HG03571 (cell line): ENCODE measurements at regions not wholly inside any gene's neighbourhood (a gene's known extent, or its start where the extent isn't known, plus 50 kb on each side); places are given as distances from the start of the nearest gene placed in this dataset.

Source experiments
- ATAC-seq: cut with Tn5 transposase; IDR thresholded peaks from one replicate; pipeline ENCODE4 v1.9.1; 2021; ENCODE audit not compliant: unreplicated experiment

DNA sequence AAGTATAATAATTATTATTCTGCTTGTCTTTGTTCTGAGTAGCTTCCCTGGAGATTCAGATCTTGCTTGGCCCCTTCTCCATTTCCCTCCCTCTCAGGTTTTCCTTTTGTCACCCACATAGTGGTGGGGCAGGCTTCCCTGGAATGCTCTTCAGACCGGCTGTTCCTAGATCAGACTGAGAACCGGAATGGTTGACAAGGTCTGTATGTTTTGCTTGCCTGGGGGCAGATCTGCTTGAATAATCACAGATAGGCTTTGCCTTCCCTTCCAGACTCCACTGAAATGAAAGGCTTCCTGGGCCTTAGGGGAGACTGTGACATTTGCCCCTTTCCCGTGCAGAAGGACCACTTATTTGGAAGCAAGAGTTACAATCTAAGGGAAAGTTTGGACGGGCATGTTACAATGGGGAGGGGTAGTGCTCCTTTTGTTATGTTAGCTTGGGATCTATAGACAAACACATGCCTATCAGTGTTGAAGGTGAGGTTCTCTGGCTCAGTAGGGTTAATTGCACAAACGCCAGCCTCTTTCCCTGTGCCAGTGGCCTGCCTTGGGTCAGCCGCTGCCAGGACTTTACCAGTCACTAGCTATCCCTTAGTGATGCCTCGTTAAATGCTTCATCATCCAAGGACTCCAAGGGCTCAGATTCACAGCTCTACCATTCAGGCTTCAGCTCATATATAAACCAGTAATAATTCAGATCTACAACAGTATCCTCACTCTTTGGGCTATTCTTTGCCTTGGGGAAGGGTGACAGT lies 178.6 kb downstream of the SNAPC1 start:
- no peak for ATAC-seq

DNA sequence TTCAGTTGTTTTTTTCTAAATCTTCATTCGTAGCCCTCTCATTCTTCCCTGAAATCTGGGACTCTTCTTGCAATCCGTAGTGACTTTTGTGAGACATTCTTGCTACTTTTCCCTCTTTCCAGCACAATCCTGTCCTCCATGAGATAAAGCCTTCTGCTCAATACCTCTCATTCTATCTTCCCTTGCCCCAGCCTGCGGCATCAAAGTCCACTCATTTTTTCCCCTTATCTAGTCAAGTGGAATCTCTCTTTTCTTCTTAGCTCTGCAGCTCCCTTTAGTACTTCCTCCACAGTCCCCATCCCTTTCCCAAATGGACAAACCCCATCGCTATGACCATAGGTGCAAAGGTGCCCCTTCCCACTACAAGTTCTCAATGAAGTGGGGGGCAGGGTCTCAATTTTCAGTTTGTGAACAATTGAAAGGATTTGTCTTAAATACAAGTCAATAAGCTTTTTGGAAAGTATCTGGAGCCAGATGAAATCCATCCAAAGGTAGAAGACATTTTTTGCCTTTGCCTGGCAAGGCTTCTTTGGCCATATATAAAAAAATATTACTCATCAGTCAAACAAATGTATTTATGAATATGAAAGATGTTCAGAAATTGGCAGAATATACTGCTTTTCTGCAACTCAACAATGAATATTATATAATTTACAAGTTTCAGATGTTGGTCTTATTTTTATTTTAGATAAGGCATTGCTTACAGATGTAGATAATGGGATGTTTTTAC lies 179.4 kb downstream of the SNAPC1 start:
- ATAC-seq = no peak

DNA sequence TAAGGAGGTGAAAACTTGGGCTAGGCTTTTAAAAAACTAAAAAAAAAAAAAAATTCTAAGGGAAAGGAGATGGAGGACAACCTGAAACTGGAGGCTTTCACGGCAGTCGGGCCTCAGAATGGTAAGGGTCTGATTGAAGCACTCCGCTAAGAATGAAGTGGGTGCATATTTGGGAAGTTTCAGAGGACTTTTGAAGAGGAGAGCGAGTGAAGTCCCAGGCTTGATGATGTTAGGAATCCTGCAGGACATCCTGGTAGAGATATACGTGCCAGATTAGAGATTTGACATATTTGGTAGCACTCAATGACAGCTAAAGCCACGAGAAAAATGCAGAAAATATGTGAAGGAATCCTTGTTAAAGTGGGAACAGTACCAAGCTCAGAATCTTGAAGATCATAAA lies 186.2 kb downstream of the SNAPC1 start:
- ATAC-seq = no peak

DNA sequence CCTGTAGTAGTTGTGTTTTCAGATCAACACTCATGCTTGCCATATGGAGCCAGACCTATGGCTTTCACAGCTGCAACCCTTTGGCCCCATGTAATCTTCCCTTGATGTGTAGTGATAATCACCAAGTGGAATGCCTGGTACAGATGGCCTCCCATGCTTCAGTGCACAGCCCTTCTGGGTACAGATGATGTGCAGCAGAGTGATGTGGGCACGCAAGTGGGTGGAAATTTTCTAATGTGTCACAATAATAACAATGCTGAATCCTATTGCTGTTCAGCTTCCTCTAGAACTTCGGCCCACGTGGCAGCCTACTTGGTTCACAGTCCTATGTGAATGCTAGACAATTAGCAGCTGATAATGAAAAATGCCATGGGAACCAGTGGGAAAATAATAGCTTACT lies 188.1 kb downstream of the SNAPC1 start:
- ATAC-seq = no peak

DNA sequence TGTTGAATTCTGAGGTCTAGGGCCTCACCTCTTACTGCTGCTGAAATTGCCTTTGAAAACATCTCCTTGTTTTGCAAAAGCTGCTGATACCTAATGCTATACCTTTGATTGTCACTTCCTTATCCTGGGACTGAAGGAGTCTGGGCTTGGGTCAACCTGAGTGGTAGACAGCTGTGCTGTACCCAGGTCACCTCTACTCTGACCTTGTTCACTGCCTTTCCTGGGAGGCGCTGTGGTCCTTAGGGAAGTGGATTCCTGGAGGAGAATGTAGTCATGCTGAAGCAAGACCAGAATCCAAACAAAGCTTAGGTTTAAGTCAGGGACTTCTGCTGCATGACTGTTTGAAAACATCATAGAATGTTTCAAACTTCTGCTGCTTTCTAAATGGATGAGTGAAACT lies 191.4 kb downstream of the SNAPC1 start:
- no peak for ATAC-seq

DNA sequence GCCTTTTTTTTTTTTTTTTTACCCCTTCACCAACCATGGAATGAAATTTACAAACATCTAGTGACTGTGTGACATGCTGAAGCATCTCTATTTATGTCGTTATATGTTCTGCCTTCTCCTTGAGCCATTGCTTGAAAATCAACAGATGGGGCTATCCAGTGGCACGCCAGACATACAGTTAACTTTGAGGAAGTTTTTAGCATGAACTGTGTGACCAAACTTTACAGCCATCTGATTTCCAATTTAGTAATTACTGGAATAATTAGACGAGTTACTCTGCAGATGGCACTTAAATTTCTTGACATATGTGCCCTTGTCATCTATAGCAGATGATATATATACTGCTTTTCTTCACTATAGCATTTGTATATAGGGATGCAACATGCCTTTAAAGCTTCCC lies 192.1 kb downstream of the SNAPC1 start:
- ATAC-seq = no peak

DNA sequence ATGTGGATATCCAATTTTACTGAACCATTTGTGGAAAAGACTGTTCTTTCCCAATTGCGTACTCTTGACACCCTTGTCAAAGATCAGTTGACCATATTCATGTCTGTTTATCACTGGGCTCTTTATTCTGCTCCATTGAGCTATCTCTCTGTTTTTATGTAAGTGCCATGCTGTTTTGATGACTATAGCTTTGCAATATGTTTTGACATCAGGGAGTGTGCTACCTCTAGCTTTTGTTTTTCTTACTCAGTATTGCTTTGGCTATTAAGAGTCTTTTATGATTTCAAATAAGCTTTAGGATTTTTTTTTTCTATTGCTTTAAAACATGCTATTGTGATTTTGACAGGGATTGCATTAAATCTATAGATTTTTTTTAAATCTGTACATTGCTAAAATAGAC lies 194.3 kb downstream of the SNAPC1 start:
- ATAC-seq = no peak

DNA sequence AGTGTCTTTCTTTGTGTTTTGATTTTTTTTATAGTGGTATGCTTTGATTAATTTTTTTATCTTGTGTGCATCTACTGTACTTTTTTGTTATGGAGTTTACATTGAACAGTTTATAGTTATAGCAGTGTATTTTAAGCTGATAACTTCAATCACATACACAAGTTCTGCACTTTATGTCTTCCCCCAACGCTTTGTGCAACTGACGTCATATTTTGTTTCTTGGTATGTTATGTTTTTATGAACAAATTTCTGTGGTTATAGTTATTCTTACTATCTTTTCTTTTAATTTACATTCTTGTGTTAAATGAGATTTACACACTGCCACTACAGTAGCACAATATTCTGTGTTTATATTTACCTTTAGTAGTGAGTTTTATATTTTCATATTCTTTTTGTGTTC lies 197.1 kb downstream of the SNAPC1 start:
- ATAC-seq = no peak

DNA sequence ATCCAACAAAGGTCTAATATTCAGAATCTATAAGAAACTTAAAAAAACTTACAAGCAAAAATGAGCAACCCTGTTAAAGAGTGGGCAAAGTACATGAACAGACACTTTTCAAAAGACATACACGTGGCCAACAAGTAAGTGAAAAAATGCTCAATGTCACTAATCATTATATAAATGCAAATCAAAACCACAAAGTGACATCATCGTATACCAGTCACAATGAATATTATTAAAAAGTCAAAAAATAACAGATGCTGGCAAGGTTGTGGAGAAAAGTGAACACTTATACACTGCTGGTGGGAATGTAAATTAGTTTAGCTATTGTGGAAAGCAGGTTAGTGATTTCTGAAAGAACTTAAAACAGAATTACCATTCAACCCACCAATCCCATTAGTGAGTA lies 199.1 kb downstream of the SNAPC1 start:
- ATAC-seq = no peak

DNA sequence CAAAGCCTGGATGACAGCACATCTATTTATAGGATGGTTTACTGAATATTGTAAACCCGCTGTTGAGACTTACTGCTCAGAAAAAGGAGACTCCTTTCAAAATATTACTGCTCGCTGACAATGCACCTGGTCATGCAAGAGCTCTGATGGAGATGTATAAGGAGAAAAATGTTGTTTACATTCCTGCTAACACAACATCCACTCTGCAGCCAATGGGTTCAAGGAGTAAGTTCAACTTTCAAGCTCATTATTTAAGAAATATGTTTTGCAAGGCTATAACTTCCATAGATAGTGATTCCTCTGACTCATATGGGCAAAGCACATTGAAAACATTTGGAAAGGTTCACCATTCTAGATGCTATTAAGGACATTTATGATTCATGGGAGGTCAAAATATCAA lies 201.7 kb downstream of the SNAPC1 start:
- ATAC-seq = no peak

DNA sequence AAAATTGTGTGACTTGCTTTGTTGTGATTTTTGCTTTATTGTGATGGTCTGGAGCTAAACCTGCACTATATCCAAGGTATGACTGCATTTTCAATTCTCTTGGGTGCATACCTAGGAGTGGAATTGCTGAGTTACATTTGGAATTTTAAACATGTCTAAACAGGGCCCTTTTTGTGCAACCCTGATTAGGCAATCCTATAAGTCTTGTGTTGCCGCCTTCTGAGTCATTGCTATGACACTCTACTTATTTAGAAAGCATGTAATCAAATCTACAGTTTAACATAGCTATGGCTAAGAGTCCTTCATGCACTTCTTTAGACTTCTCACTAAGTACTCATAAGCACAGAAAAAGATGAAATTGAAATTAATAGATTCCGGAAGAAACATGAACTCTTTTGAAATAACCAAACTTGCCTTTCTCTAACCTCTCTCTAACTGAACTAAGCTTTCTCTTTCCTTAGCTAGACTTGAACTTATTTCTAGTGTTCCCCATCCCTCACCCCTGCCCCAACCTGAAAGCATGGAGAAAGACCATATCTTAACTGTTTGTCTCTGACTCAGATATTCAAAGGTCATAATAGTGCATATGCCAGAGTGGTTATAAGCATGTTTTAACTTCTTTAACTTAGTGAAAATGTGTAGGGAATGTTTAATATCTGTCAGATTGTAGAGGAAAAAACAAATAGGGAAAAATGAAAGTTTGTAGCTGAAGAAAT lies 203.0 kb downstream of the SNAPC1 start:
- no peak for ATAC-seq

DNA sequence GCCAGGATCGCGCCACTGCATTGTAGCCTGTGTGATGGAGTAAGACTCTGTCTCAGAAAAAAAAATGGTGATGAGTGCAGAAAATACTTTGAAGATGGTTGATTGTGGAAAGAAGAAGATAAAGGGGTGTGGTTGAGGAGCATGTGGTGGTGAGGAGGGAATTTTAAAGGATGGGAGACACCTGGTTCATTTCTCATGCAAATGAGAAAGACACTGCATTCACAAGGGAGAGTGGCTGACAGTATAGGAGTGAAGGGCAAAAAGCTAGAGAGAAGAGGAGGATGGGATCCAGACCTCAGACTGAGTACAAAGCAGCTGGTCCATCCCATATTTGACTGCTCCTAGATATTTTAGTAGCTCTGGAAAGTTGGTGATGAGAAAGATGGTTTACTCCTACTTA lies 206.0 kb downstream of the SNAPC1 start:
- no peak for ATAC-seq

DNA sequence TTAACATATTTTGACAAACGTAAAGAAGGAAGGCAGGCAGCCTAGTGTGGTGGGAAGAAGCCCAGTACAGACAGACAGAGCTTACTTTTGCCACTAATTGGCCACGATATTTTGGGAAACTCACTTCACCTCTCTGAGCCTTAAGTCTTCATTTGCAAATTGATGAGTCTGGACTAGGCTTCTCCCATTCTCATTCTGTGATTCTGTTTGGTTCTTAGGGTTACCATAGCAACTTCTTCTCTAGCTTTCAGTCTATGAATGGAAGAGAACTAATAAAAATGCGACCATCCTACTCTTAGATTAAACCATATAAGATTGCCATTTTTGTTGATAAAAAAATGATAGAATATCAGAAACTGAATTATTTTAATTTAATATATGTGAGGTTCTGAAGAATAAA lies 210.5 kb downstream of the SNAPC1 start:
- ATAC-seq = no peak

DNA sequence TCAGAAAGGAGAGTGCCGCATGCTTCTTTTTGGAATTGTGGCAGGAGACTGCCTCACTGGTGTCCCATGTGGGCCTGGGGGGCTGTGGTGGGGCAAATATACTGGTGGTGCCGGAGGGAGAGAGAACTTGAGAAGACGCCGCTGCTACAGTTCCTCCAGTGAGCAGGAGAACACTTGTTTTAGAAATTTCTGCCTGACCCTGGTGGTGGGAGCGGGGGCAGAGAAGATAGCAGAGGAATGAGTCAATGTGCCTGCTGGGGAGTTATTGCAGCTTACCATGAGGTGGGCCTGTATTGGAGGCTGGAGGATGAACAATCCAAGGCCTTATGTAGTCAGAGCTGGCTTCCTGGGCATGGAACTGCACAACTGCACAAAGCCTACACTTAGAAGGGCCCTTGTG lies 211.8 kb downstream of the SNAPC1 start:
- ATAC-seq = no peak

DNA sequence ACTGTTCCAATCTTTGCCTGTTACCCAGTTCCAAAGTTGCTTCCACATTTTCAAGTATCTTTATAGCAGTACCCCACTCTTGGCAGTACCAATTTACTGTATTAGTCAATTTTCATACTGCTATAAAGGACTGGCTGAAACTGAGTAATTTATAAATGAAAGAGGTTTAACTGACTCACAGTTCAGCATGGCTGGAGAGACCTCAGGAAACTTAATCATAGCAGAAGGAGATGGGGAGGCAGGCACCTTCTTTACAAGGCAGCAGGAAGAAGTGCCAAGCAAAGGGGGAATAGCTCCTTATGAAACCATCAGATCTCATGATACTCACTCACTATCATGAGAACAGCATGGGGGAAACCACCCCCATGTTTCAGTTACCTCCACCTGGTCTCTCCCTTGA lies 215.0 kb downstream of the SNAPC1 start:
- no peak for ATAC-seq

DNA sequence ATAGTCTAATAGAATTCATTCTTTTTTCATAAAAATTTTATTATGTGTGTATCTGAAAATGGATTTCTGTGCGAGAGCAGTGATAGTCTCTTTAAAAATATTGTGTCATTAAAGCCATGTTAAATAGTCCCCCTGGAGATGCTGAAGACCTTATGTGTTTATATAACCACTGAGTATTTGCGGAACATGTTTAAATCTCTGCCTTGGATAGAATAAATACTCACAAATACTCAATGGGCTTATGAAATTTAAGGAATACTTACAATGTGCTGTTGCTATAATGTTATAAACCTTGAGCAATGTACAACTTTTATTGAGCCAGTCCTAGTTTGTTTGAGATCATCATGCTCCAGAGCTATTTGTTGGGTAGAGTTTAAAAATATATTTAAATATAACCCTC lies 226.0 kb downstream of the SNAPC1 start:
- ATAC-seq = no peak

DNA sequence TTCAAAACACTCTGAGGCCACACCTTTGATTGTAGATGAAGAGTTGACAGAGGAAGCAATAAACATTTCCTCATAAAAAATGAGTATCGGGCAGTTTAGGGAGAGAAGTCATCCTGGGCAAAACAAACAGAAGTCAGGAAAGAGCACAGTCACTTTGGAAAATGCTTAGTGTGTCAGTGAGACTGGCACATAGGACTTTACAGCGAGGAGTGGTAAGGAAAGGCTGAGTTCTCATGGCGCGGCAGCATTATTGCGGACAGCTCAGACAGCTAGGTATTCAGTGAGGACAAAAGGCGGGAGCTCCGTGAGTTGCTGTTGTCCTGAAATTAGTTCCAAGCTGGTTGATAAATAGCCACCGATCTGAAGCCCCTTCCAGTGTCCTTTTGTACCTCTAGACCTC lies 229.9 kb downstream of the SNAPC1 start:
- ATAC-seq = no peak

DNA sequence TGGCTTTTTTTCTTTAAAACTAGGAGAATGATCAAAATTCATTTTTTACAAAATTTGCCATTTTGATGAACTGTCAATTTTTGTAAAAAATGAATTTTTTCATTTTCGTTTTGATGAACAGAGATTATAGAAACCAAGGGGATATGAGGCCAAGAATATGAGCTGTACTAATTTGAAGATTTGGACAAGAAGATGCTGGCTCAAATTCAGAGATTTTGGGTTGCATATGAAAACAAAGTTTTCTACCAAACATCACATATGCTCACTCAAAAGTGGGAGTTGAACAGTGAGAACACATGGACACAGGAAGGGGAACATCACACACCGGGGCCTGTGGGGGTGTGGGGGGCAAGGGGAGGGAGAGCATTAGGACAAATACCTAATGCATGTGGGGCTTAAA lies 230.7 kb downstream of the SNAPC1 start:
- ATAC-seq = no peak

DNA sequence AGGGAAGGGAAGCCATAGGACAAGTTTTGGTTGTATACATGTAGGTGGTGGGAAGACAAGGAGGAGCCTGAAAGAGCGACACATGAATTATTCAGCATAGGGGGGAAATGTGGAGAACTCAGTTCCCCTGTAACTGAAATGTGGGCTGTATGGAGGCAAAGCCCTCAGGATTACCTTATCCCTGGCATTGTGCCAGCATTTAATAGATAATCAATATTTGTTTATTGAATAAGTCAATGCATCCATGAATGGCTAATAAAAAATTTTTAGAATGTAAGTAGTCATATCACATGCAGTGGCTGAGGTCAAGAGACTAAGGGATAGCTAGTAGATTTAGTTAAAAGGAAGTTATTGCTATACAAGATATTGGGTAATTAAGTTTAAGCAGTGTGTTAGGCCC lies 232.4 kb downstream of the SNAPC1 start:
- no peak for ATAC-seq

DNA sequence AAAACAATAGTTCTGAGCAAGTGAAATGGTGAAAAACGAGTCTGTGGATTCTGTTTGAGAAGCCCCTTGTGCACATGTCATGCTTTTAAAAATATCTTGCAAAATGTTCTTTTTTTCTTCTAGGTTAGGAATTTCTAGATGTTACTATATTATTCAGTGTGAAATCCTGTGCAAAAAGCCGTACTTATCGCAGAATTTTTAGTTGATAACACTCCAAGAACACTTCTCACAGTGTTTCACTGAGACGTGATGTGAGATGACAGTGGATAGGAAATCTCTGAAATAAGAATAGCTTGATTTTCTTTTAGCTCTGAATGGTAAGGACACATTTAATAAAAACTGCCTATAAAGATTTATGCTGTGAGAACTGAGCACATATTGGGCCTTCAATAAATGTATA lies 234.5 kb downstream of the SNAPC1 start:
- no peak for ATAC-seq

DNA sequence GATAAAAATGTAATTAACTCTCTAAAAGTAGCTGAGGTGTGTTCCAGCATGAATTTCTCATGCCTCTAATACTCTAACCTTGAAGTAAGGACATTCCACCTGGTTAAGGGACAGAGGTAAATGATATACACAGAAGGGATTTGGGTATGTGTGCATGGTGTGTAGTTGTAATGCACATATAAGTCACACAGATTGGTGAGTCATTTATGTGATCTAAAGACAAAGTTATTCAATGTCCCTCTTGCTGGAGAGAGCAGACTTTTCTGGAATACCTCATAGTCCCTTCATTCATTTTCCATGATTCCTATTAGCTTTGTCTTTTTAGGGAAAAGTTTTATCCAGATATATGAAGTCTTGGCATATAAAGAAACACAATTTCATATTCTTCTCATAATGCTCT lies 234.9 kb downstream of the SNAPC1 start:
- no peak for ATAC-seq

DNA sequence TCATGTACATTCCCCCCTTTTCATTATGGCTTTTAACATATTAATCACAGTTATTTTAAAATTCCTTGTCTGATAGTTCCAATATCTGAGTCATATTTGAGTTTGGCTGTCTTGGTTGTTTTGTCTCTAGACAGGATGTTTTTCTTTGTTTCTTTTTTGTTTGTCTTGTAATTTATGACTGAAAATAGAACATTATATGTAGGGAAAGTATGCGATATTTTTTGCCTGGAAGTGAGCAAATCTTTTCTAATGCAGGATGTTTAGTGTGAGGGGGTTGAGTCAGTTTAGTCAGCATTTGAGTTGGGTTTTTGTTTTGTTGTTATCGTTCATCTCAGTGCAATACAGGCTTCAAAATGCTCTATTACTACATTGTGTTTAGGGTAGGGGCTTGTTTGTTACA lies 239.7 kb downstream of the SNAPC1 start:
- ATAC-seq = no peak
